HEK293T (cell line): ENCODE measurements at regions not wholly inside any gene's neighbourhood (a gene's known extent, or its start where the extent isn't known, plus 50 kb on each side); places are given as distances from the start of the nearest gene placed in this dataset.

Experiments used
- FOXM1 ChIP-seq: fragments of 450-650 bp; IDR thresholded peaks from 2 replicates; pipeline ENCODE4 v1.6.1; 2017; ENCODE audit warnings: mild to moderate bottlenecking, borderline replicate concordance
- HDGF ChIP-seq: fragments of 450-650 bp; IDR thresholded peaks from 2 replicates; pipeline ENCODE4 v1.6.1; 2017; ENCODE audit warnings: antibody characterized with exemption, borderline replicate concordance
- PKNOX1 ChIP-seq: fragments of 450-650 bp; IDR thresholded peaks from 2 replicates; pipeline ENCODE4 v1.6.1; 2016
- SUZ12 ChIP-seq: fragments of 450-650 bp; IDR thresholded peaks from 2 replicates; pipeline ENCODE4 v1.6.1; 2016; ENCODE audit warnings: mild to moderate bottlenecking

GRCh38 chr2:11976073-11976472 lies 229.6 kb downstream of the LPIN1 start:
- TF ChIP-seq HDGF (no peak), FOXM1 (no peak), PKNOX1 (no peak), SUZ12 (no peak)
